GM13977 (cell line): ENCODE measurements at regions not wholly inside any gene's neighbourhood (a gene's known extent, or its start where the extent isn't known, plus 50 kb on each side); places are given as distances from the start of the nearest gene placed in this dataset.

Experiments
- DNase-seq: peaks from one replicate; pipeline ENCODE4 v3.0.0; 2012; ENCODE audit warnings: low spot score
- CTCF ChIP-seq: IDR thresholded peaks from 2 replicates; pipeline ENCODE4 v1.5.1; 2012; ENCODE audit warnings: mild to moderate bottlenecking, control low read depth; ENCODE audit not compliant: insufficient read depth; ENCODE audit errors: extremely low read depth, missing control alignments
- in situ Hi-C: fragments of 300-500 bp; cut with MboI; formaldehyde crosslinking; loops from one replicate; pipeline ENCODE4 v1.12.0; 2022; ENCODE audit warnings: low sequenced_read_pairs, low pct_unique_long_range_greater_than_20kb, mixed read lengths, inconsistent platforms; ENCODE audit not compliant: unreplicated experiment

- DNase-seq: no peak
- TF ChIP-seq CTCF: no peak
- in situ Hi-C loops: no loop called here
These were observed 95.8 kb upstream of the TAB2 start for GRCh38 chr6:149221774-149222070.

GRCh38 chr6:149223120-149223903 lies 94.2 kb upstream of the TAB2 start:
- no peak for TF ChIP-seq CTCF
- DNase-seq: no peak
- in situ Hi-C loops: no loop called here

GRCh38 chr6:149223904-149224351 lies 93.6 kb upstream of the TAB2 start:
- DNase-seq: no peak
- in situ Hi-C loops: no loop called here

DNA sequence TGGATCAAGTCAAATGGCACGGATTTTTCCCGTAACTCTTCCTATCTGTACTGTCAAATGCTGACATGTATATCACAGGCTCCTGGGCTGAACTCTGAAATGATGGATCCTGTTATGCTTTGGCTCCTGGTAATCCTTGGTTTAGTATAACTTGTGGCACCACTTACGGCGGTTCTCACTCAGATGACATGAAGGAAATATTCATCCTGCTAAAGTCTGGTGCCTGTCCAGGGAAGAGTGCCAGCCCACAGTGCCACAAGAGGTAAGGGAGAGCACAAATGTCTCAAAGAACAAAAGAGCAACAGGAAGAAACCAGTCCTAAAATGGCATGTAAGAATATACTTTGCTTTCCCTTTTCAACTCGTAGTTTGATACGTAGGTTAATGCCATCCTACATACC lies 93.1 kb upstream of the TAB2 start:
- DNase-seq: no peak
- TF ChIP-seq CTCF: no peak
- in situ Hi-C loops: no loop called here

More at GRCh38 chr6:149223904-149224351, 93.6 kb upstream of the TAB2 start:
- no peak for TF ChIP-seq CTCF

DNA sequence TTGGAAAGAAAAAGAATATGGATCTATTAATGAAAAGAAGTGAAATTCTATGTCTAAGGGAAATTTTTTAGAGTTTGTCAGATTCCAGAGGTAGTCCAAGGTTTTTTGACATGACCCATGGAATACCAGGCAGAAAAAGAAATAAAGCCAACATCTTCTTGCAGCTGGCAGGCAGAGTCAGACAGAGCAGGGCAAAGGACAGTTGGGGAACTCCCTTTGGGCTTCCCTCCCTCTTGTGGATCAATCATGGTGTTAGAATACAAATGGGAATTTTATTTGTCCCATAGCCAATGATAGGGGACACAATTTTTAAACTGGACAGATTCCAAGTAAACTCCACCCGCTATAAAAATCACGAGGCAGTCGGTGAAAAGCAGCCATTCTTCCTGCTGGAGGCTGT lies 92.1 kb upstream of the TAB2 start:
- no peak for DNase-seq
- in situ Hi-C loops: no loop called here
- no peak for TF ChIP-seq CTCF

GRCh38 chr6:149225946-149226345 lies 91.6 kb upstream of the TAB2 start:
- no peak for DNase-seq
- in situ Hi-C loops: no loop called here
- no peak for TF ChIP-seq CTCF
